Occipital lobe (tissue), 1 donor: ENCODE measurements at regions not wholly inside any gene's neighbourhood (a gene's known extent, or its start where the extent isn't known, plus 50 kb on each side); places are given as distances from the start of the nearest gene placed in this dataset.

Experiments used
- DNase-seq: peaks from one replicate; lab custom pipeline; 2025; lab: John Stamatoyannopoulos, UW

DNA sequence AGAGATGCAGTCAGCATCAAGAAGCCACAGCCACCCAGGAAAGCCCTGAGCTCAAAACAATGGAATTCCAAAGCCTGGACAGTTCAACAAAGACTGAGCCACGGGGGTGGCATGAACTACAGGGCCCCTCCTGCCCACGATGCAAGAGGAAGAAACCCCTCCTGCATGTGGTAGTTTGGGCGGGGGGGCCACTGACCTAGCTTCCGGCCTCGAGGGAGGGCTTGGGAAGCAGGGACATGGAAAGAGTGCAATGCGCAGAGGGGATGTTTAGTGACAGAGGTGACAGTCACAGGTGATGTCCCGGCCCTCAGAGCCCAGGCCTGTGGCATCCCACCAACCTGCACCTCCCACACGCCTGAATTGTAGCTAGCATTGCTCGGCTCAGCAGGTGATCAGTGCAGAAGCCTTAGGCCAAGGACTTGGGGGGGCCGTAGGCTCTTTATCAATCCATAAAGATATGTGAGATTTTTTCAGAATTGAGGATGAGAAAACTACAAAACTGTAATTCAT is 318.8 kb downstream of the TEX29 start:
- DNase-seq = no peak

DNA sequence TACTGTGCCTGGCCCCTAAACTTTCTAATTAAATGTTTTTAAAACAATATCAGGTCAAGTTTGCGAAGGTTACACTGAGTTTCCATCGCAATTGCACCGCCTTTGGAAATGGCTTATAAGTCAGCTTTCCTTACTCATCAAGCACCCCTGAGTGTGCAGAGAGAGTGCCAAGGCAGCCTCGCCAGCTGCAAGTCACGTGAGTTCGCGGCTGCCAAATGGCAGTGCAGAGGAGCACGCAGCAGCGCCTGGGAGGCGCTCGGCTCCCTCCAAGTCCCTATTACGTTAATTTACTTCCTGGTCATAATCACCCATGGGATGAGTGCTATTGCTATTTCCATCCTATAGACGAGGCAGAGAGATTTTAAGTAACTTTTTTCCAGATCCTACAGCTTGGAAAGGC is 319.6 kb downstream of the TEX29 start:
- peak; percentile 41 for DNase-seq

DNA sequence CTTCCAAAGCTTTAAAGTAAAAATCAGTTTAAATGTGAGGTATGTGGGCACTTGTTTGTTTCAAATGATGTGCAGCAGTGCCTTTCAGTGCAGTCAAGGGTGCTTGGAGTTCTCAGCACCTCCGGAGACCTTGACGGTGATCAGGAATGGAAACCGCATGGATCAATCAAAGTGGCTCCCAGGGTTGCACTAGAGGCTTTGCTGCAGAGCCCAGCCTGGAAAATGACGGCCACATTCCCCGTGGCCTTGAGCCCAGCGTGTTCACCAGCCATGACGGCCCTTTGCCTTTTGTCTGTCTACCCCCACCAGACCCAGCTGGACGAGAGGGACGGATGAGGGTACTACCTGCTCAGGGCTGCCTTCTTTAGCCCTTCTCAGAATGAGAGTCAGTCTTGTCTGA is 320.0 kb downstream of the TEX29 start:
- DNase-seq = no peak

DNA sequence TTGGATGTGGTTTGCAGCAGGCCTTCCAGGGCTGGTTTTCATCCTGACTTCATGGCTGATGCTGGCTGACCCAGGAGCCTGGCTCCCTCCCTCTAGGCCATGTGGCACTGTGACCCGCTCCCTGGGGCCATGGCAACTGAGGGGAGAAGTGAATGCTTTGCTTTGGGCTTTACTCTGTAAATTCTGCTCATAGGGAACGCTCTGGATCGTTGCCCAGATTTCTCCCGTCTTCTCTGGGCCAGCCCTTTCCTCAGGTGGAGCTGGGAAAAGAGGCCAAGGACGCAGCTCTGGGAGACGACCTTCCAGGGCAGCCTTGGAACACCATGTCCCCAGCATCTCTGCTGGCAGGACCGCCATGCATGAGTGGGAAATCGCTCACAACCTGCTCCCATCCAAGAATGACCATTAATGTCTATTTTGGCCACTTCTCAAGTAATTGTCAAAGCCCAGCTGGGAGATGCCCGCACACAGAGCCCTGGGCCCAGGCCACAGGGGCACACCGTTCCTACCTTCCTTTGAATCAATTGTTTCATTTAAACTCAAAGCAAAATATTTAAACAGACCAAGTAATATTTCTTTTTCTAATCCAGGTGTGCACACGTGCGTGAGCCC is 321.8 kb downstream of the TEX29 start:
- DNase-seq = no peak

DNA sequence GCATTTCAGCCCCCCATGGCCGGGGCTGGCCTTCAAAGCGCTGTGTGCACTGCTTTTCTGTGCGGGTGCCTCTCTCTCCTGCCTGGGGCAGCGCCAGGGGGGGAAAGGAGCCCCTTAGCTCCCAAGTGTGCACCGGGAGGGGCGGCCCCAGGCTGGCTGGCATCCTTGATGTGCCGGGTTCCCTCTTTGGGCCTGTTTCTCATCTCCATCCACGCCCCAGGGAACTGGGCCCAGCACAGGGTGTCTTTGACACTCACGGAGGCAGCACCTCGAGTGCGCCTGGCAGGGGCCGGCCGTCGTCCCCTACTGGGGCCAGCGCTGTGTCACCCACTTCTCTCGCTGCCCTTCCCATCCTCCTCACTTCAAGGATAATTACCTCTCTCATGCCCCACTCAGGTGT is 324.3 kb downstream of the TEX29 start:
- no peak for DNase-seq

DNA sequence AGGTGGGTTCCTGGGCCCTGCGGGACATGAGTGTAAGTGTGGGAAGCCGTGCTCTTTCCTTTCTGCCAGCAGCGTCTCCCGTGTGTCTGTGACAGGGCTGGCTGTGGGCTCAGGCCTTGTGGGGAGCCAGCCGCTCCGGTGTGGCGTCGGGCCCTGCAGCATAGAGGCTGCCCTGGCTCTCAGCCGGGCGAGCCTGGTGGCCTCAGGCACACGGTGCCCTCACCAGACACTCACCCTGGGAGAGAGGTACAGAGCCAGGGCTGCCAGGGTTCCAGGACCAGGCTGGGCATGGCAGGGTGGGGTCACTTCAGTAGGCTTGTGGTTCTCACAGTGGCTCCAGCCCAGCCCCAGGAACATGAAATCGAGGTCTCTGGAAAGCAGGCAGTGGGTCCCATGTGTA is 324.8 kb downstream of the TEX29 start:
- no peak for DNase-seq

DNA sequence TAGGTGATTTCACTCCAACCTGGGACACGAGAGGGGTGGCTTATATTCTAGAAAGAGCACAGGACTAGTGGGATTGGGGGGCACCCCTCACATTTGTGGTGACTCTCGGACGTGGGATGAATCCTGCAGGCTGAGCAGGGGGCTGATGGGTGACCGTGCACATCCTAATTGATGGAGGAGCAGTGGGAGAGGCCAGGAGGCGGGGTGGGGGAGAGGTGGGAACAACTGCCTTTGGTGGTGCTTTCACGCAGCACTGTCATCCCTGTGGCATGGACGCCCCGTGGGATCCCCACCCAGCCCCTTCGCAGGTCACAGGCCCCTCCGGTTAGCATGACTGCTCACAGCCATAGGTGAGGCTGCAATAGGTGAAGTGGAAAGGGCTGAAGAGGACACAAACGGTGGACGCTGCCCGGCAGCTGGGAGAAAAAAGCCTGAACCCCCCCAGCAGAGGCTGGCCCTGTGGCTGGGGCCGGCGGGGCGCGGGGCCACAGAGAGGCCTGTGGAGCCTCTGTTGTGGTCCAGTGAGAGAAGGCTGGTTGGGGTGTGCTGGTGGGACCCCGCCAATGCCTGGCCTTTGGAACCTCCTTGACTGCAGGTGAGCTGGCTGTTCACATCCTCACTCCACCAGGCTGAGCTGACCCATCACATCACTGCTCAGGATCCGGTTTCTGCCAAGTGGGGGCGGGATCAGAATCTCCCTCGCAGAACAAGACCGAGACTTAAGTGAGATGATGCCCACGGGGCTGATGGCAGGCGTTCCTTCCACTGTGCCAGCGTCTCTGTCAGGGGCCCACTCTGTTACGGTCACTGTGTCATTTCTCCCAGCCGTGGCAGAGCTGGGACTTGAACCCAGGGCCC is 325.4 kb downstream of the TEX29 start:
- no peak for DNase-seq

DNA sequence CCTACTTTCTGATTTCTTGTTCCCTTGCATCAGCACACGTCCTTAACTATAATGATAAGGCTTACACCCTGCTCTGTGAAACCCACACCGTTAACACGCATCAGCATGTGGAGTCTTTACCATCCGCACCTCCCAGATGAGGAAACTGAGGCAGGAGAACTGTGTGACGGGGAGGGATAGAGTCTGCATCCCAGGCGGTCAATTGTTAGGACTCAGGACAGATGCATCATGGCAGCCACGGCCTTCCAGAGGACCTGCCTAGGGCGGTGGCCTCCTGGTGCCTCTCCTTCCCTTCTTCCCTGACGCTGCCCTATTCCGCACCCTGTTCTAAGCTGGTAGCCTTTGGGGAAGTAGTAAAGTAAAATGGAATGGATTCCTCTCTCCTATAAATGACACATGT is 326.0 kb downstream of the TEX29 start:
- DNase-seq = no peak

DNA sequence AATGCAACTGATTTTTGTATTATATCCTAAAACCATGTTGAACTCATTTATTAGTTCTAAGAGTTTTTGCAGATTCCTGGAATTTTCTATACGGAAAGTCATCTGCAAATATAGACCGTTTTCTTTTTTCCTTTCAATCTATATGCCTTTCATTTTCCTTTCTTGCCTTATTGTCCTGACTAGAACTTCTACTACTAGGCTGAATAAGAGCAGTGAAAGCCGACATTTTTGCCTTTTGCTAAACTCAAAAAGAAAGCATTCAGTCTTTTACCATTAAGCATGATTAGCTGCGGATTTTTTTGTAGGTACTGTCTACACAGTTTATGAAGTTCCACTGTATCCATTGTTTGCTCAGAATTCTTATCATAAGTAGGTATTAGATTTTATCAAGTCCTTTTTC is 328.4 kb downstream of the TEX29 start:
- no peak for DNase-seq

DNA sequence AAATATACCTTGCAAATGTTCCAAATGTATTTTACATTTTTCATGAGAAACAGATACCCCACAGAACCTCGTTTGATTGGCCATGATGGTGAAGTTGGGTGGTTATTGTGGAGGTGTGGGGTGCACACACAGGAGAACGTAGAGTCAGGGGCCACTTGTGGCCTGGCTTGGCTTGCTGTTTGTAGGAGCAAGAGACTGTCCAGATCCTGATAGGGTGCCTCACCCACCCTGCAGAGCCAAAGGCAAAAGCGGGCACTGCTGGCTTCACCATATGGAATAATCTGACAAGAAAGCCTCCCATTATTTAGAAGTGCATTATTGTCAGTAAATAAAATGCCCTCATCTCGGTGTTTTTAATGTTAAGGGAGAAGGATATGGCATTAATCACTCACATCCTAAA is 330.2 kb downstream of the TEX29 start:
- DNase-seq = no peak

DNA sequence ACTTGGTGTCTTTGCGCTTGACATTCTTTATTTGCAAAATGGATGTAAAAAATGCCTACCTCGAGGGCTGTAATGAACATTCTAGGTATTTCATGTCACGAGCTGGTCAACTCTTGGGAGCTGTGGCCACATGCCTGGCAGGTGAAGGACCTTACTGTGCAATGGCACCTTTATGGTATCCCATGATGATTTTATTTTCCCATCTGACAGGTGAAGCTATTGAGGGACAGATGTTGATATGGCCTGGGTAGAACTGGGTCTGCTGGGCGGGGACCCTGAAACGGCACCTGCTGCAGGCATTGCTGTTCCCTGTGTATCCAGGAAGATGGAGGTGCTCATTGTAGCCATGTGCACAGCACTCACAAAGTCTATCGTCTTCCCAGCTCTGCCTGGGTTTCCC is 332.2 kb downstream of the TEX29 start:
- no peak for DNase-seq

DNA sequence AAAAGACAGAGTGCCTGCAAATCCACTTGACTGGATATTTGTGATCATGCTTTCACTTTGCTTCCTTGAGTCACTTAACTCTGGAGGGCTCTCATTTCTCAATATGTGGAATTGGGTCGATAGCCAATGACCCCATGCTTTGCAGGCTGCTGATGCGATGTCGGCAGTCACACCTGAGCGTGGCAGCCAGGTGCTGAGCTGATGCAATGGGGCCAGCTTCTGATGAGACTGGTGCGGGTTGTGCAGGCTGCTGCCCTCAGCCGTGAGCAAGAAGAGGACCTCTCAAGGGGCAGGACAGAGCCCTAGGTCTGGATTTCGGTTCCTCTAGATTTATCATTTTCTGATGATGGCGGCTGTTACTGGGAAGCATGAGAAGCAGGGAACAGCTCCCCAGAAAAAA is 334.1 kb downstream of the TEX29 start:
- no peak for DNase-seq

DNA sequence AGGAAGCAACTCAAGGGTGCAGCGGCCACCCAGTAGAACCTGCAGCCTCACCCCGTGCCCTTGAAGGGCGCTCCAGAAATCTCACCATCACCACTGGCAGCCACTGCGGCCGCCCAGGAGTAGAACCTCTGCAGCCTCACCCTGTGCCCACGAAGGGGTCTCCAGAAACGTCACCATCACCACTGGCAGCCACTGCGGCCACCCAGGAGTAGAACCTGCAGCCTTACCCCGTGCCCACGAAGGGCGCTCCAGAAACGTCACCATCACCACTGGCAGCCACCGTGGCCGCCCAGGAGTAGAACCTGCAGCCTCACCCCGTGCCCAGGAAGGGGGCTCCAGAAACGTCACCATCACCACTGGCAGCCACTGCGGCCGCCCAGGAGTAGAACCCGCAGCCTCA is 336.0 kb downstream of the TEX29 start:
- no peak for DNase-seq

DNA sequence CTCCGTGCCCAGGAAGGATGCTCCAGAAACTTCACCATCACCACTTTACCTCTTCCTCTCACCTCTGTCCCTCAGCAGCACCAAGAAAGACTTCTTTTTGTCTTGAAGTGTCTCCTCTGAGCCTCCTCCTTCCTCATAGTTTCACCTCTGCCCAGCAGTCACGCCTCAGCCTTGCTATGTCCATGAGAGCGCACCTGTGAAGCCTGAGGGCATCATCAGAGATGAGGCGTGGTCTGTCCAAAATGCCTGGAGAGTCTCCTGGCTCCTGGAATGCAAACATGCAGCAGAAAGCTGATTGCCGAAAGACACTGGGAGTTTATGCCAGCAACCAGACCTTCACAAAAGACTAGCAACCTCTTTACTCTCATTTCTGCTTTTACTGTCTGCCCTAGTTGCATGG is 336.6 kb downstream of the TEX29 start:
- DNase-seq = no peak

DNA sequence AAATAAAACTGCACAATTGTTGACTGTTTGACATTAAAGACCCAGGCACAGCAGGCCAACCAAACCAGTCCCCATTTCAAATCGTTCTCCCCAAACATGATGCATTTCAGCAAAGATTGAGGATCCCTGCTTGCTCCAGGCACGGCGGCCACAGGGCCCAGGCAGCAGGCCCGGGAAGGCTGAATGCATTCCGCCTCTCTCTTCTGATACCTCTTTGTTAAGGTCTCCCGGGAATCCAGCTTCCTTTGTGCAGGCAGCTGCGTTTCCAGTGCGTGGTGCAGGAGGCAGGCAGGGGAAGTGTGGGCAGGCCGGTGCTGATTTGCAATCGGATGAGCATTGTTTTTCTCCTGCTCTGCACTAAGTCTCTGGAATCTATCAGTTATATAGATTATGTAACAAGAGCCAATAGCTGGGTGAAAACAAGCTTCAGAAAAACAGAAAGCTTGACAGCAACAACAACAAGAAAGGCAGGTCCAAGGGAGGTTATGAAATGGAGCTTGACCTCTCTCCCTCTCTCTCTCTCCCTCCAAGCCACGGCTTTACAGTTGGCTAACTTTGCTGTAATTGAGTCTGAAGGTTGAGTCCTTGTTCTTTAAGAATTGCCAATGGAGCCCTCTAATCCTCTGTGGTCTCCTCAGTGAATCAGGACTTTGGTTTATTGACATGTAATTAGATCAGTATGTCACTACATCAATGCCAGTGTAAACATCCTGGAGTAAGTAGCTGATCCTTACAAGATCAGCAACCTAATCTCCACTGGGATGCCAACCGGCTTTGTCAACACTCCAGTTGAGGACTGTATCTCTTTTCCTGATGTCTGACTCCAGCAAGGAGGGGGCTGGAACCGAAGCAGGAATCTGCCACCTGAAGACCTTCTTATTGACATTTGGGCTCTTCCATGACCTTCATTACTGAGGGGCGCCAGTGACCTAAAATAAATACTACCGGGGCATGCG is 338.0 kb downstream of the TEX29 start:
- DNase-seq = peak; percentile 46

DNA sequence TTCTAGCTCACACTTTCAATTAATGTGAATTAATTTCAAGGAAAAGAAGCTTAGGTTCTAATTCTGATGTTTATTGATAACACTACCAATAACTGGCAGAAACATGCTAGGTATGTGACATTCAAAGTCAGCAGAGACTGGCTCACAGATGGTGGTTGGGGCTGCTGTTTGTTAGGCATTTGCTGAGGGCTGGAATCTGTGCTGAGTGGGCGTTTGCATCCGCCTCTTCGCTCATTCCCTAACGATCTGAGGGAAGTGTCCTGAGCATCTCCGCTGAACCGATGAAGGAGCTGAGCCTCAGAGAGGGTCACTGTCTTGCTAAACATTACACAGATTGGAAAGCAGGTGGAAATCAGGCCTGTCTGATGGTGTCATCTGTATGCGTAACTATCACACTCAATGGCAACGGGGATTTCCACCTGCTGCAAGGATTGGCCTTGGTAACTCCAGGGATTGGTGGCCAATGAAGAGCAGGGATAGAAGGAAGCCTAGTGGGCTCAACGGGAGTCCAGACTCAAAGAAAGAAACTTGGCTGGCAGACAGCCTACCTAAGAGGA is 338.9 kb downstream of the TEX29 start:
- DNase-seq = no peak

DNA sequence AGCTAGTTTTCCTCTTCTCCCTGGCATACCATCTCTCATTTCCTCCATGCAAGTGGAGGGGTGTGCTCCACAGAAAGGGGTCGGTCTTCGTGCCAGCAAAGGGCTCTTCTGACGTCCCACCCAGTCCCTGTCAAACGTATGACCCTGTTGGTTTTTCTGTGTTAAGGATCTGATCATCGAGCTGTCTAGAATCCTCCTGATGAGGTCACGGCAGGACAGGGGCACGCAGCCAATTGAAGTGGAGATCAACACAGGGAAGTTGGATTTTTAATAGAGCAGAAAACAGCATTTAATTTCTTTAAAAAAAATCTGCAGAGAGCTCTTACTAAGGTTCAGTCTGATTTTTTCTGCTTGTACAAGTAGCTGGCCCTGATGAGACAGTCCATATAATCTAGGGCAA is 339.4 kb downstream of the TEX29 start:
- DNase-seq = no peak

DNA sequence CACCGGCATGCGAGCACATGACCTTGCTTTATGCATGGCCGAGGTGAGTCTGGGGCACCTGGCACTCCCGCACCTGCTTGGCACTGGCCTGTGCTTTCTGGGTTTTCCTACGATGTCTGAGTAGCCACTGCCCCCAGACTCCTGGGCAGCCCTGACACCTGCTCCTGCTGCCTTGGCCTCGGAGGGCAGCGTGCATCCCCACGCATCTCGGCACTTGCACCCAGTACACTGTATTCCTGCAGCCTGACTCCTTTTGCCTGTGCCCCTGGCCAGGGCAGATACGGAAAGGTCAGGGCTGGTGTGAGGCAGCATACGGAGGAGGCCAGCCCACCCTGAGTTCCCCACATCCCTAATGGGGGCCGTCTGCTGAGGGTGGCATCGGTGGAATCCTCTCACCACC is 340.6 kb downstream of the TEX29 start:
- DNase-seq = no peak

DNA sequence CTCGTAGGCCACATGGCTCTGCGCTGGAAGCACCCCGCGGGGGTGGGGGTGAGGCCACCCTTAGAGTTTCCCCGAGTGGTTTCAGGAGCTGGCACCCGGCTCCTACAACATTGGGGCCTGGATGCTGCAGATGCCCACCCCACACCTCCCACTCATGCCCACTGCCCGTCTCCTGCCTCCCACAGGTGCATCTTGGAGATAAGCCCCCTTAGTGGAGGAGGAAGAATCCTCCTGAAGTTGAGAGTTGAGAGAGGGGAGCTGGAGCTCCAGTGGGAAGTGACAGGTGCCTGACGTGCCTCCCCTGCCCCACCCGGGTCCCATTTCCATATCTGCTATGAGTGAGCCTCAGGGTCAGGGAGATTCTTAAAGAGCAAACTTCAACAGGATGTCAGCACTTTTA is 341.3 kb downstream of the TEX29 start:
- DNase-seq = no peak

DNA sequence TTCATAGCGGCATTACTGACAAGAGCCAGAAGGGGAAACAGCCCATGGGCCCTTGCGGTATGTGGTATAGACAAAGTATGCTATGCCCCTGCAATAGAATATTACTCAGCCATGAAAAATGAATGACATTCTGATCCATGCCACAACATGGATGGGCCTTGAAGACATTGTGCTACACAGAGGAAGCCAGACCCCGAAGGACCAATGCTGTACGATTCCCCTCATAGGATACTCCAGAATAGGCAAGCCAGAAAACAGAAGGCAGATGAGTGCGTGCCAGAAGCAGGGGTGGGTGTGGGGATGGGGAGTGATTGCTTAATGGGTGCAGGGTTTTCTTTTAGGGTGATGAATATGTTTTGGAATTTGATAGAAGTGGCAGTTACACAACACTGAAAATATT is 342.0 kb downstream of the TEX29 start:
- no peak for DNase-seq

DNA sequence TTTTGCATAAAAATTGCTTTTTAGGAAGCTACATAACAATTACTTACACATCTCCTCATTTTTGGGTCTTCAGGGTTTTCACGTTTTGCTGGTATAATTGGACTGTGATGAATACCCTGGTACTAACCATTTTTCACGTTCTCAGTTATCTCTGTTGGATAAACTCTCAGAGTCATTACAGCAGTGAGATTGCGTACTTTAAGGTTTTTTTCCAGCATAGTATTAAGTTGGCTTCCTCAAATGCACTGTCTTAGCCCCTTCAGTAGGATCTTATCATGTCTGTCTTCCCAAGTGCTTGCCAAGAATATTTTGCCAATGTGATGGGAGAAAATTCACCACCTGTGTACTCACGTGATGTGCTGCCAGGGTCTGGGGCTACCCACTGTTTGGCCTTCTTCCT is 342.5 kb downstream of the TEX29 start:
- no peak for DNase-seq

DNA sequence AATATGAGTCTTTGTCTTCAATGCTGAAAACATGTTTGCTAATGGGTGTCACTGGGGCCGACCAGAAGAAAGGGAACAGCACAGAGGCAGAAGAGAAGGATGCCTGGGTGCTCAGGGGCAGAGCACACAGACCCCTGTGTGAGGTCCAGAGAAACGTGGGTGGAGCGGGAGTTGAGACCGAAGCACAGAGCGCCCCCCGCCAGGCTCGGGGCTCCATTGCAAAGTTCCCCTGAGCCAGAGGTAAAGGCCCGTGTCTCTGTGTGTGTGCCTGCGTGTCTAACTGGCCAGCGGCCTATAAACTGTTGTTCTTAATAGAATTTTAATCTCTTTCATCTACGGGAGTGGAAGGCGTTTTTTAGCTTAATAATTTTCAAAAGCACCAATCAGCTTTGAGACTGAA is 343.1 kb downstream of the TEX29 start:
- no peak for DNase-seq
